IMR-90 (cell line): ENCODE measurements at regions not wholly inside any gene's neighbourhood (a gene's known extent, or its start where the extent isn't known, plus 50 kb on each side); places are given as distances from the start of the nearest gene placed in this dataset.

Experiments
- CHD1 ChIP-seq: IDR thresholded peaks from 2 replicates; pipeline ENCODE4 v1.6.1; 2012; ENCODE audit warnings: low read depth, low read length, improper control_type of control experiment
- CTCF ChIP-seq: conservative IDR thresholded peaks from 2 replicates; pipeline ENCODE4 v1.5.1; 2012; ENCODE audit warnings: mild to moderate bottlenecking, low read depth, low read length, improper control_type of control experiment
- FOS ChIP-seq: fragments of 150-350 bp; IDR thresholded peaks from 2 replicates; pipeline ENCODE4 v1.6.1; 2016; ENCODE audit warnings: low read depth, low read length
- MAZ ChIP-seq: IDR thresholded peaks from 2 replicates; pipeline ENCODE4 v1.6.1; 2012; ENCODE audit warnings: low read depth, mild to moderate bottlenecking, low read length, improper control_type of control experiment, moderate library complexity, borderline replicate concordance
- POLR2A ChIP-seq: IDR thresholded peaks from 2 replicates; pipeline ENCODE4 v1.6.1; 2012; ENCODE audit warnings: mild to moderate bottlenecking, low read depth, low read length
- RAD21 ChIP-seq: IDR thresholded peaks from 2 replicates; pipeline ENCODE4 v1.6.1; 2012; ENCODE audit warnings: low read length, improper control_type of control experiment
- RCOR1 ChIP-seq: IDR thresholded peaks from 2 replicates; pipeline ENCODE4 v1.6.1; 2012; ENCODE audit warnings: mild to moderate bottlenecking, low read length, improper control_type of control experiment; ENCODE audit not compliant: insufficient replicate concordance
- RFX5 ChIP-seq: IDR thresholded peaks from 2 replicates; pipeline ENCODE4 v1.8.0; 2012; ENCODE audit warnings: low read depth, mild to moderate bottlenecking, low read length, moderate library complexity
- SMC3 ChIP-seq: fragments of 150-350 bp; IDR thresholded peaks from 2 replicates; pipeline ENCODE4 v1.6.1; 2016; ENCODE audit warnings: low read depth, mild to moderate bottlenecking, antibody characterized with exemption, low read length, moderate library complexity
- USF2 ChIP-seq: fragments of 150-350 bp; IDR thresholded peaks from 2 replicates; pipeline ENCODE4 v1.6.1; 2017; ENCODE audit warnings: mild to moderate bottlenecking, antibody characterized with exemption, low read length, low read depth

GRCh38 chr11:134468796-134469195, 56.8 kb upstream of the B3GAT1 start:
- no peak for TF ChIP-seq USF2
- no peak for TF ChIP-seq CTCF
- no peak for TF ChIP-seq RAD21
- TF ChIP-seq POLR2A = no peak
- no peak for TF ChIP-seq CHD1
- TF ChIP-seq RCOR1 = no peak
- no peak for TF ChIP-seq FOS
- TF ChIP-seq RFX5 = no peak
- no peak for TF ChIP-seq MAZ
- TF ChIP-seq SMC3 = no peak
